Retinal pigment epithelial cell (primary cell): ENCODE measurements at regions not wholly inside any gene's neighbourhood (a gene's known extent, or its start where the extent isn't known, plus 50 kb on each side); places are given as distances from the start of the nearest gene placed in this dataset.

Experiments used
- DNase-seq: peaks from one replicate; pipeline ENCODE4 v3.0.0-alpha.2; 2010; ENCODE audit warnings: low read depth
- H3K4me3 ChIP-seq: 2 replicates; pipeline ENCODE4 v1.5.1; 2011; ENCODE audit warnings: mild to moderate bottlenecking, low read length, control low read depth, moderate library complexity
- TF ChIP-seq, protein P1 (sequence below): conservative IDR thresholded peaks from 2 replicates; pipeline ENCODE4 v1.5.1; 2011; ENCODE audit warnings: low read depth, low read length, control low read depth, inconsistent platforms

DNA sequence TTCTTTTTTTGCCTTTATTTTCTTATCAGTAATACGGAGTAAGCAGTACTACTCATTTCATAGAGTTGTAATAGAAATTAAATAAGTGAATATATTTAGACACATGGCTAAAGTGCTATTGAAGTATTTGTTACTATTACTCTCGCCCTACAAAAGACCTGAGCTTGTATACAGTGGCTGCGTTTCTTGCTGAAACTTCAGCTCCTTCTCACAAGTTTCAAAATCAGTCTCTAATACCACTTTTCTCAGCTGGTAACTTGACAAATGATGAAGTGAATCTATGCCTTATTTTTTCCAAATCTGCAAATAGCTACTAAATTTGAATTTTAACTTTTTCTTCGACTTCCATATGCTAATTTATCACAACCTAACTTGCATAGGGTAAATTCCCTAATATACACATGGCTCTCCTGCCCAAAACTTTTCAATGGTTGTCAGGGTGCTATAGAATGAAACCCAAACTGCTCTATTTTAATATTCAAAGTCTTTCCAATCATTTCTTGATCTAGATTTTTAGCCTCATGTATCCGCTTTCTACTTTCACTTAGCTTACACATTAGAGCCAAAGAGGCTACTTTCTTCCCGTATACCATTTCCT lies 347.8 kb upstream of the GULP1 start:
- TF ChIP-seq, protein P1, sequence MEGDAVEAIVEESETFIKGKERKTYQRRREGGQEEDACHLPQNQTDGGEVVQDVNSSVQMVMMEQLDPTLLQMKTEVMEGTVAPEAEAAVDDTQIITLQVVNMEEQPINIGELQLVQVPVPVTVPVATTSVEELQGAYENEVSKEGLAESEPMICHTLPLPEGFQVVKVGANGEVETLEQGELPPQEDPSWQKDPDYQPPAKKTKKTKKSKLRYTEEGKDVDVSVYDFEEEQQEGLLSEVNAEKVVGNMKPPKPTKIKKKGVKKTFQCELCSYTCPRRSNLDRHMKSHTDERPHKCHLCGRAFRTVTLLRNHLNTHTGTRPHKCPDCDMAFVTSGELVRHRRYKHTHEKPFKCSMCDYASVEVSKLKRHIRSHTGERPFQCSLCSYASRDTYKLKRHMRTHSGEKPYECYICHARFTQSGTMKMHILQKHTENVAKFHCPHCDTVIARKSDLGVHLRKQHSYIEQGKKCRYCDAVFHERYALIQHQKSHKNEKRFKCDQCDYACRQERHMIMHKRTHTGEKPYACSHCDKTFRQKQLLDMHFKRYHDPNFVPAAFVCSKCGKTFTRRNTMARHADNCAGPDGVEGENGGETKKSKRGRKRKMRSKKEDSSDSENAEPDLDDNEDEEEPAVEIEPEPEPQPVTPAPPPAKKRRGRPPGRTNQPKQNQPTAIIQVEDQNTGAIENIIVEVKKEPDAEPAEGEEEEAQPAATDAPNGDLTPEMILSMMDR, result no peak
- H3K4me3 ChIP-seq, result no peak overlapping the region
- DNase-seq, result no peak

DNA sequence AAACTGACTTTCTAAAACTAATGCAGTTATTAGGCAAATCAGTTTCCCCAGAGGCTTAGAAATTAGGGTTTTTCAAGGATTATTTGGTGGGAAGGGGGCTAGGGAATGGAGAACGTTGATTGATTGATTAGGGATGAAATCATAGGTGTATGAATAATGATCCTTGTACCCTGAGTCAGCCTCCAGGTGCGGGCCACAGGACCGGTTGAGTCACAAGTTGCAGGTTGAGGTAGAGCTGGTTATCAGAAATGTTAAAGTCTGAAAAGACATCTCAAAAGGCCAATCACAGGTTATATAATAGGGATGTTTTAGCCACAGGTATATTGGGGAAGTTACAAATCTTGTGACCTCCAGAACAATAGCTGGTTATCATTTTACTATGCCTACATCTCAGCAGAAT lies 341.8 kb upstream of the GULP1 start:
- TF ChIP-seq, protein P1, result no peak
- H3K4me3 ChIP-seq, result no peak overlapping the region
- no peak for DNase-seq

DNA sequence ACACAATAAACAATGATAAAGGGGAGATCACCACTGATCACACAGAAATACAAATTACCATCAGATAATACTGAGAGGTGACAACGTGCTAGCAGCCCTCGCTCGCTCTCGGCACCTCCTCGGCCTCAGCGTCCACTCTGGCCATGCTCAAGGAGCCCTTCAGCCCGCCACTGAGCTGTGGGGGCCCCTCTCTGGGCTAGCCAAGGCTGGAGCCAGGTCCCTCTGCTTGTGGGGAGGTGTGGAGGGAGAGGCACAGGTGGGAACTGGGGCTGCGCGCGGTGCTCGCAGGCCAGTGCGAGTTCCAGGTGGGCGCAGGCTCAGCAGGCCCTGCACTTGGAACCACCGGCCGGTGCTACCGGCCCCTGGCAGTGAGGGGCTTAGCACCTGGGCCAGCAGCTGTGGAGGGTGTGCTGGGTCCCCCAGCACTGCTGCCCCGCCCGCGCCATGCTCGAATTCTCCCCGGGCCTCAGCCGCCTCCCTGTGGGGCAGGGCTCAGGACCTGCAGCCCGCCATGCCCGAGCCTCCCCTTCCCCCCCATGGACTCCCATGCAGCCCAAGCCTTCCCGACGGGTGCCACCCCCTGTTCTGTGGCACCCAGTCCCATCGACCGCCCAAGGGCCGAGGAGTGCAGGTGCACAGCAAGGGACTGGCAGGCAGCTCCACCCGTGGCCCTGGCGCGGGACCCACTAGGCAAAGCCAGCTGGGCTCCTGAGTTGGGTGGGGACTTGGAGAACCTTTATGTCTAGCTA lies 340.0 kb upstream of the GULP1 start:
- TF ChIP-seq, protein P1, result no peak
- no peak for DNase-seq
- H3K4me3 ChIP-seq, result no peak overlapping the region

DNA sequence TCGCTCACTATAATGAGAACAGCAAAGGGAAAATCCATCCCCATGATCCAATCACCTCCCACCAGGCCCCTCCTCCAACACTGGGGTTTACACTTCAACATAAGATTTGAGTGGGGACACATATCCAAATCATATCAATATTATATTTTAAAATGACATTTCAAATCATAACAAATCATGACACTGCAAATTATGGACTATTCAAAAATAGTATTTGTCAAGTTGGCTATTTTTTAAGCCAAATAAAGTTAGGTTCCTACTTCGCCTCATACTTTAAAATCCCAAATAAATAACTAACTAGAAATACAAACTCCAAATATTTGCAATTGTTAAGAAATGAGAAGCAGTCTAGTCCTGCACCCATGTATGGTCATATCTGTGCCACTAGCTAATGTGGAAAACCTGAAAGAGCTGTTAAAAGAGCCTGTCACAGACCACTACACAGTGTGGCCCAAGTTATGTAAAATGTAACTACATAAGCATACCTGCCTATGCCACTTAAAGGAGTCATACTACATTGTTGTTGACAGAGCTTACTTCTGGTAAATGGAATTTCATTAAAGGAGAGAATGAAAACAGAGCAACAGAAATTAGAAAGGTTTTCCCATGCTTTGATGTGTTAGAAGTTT lies 334.7 kb upstream of the GULP1 start:
- H3K4me3 ChIP-seq, result no peak overlapping the region
- TF ChIP-seq, protein P1, result no peak
- no peak for DNase-seq

DNA sequence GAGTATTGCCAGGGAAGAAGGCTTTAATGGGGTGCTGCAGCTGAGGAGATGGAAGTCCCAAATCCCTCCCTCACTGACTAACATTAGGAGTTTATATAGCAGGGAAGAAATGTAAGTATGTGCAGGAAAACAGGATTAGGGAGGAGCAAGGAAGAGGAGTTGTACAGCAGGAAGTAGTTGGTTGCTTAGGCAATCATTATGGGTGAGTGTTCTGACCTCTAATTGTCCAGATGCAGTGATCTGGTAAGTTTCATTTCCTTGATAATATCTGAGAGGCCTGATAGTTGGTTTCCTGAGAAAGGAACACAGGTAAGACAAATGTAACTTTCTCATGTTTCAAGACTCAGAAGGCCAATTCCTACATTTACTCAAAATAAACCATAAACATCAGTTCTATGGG lies 331.9 kb upstream of the GULP1 start:
- H3K4me3 ChIP-seq, result no peak overlapping the region
- TF ChIP-seq, protein P1, result no peak
- no peak for DNase-seq

DNA sequence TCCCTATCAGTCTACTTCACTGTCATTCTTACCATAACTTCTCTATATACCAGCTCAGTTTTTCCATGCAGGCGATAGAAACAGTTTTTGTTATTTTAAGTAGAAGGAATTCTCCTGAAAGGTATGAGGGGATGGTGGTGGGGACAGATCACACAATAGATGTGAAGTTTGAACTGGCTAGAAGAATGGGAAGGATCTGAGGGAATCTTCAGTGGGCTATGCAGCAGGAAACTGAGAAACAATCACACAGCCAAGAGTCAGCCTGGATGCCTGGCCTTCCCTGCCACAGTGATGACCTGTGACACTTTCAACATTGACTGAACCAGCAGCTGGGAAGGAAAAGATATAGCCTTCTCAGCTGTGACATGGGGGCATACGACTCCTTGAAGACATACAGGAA lies 329.1 kb upstream of the GULP1 start:
- H3K4me3 ChIP-seq, result no peak overlapping the region
- TF ChIP-seq, protein P1, result no peak
- DNase-seq, result no peak
